H1 (cell line): ENCODE measurements at regions not wholly inside any gene's neighbourhood (a gene's known extent, or its start where the extent isn't known, plus 50 kb on each side); places are given as distances from the start of the nearest gene placed in this dataset.

Experiments
- CTCF ChIA-PET: fragments of 300-600 bp; sonication (Branson Sonifier 250); formaldehyde crosslinking; loops from one replicate; lab custom pipeline; 2021; ENCODE audit not compliant: partially characterized antibody; lab: Charles Lee
- POLR2A ChIA-PET: fragments of 300-600 bp; sonication (Branson Sonifier 250); formaldehyde crosslinking; loops from one replicate; lab custom pipeline; 2021; ENCODE audit warnings: inconsistent platforms; ENCODE audit not compliant: partially characterized antibody; lab: Charles Lee
- DNase-seq, 2 experiments: peaks; one replicate each; pipeline versions ENCODE4 v3.0.0 to v3.0.0-alpha.2; 2010 to 2022; ENCODE audit warnings: low spot score in 2 of 2, low read depth in 1 of 2, mixed read lengths in 1 of 2
- FAIRE-seq: peaks from 2 replicates; lab custom pipeline; 2011; peaks lifted over from hg19 to GRCh38; lab: Jason Lieb, UNC
- H2AFZ ChIP-seq: 2 replicates; pipeline ENCODE4 v1.8.1; 2012; ENCODE audit warnings: low read length, inconsistent platforms
- H2AK5ac ChIP-seq: 2 replicates; pipeline ENCODE4 v1.6.1; 2013; ENCODE audit warnings: low read depth, low read length
- H2BK120ac ChIP-seq: replicated peaks from 2 replicates; pipeline ENCODE3; 2013; ENCODE audit warnings: low read depth, low read length, inconsistent platforms
- H2BK12ac ChIP-seq: 2 replicates; pipeline ENCODE4 v1.6.1; 2013; ENCODE audit warnings: low read depth, low read length
- H2BK15ac ChIP-seq: 2 replicates; pipeline ENCODE4 v1.6.1; 2013; ENCODE audit warnings: low read length
- H2BK20ac ChIP-seq: 2 replicates; pipeline ENCODE4 v1.6.1; 2013; ENCODE audit warnings: low read length
- H2BK5ac ChIP-seq: 2 replicates; pipeline ENCODE4 v1.6.1; 2013; ENCODE audit warnings: low read depth, low read length
- H3K14ac ChIP-seq: 2 replicates; pipeline ENCODE4 v1.6.1; 2013; ENCODE audit warnings: inconsistent platforms; ENCODE audit not compliant: insufficient read length
- H3K18ac ChIP-seq: 2 replicates; pipeline ENCODE4 v1.6.1; 2013; ENCODE audit warnings: low read length; ENCODE audit errors: extremely low read depth
- H3K23ac ChIP-seq: 2 replicates; pipeline ENCODE4 v1.6.1; 2013; ENCODE audit warnings: inconsistent platforms; ENCODE audit not compliant: insufficient read length
- H3K23me2 ChIP-seq: 2 replicates; pipeline ENCODE4 v1.6.1; 2013; ENCODE audit warnings: low read depth, low read length
- H3K27ac ChIP-seq: 2 replicates; pipeline ENCODE4 v1.6.1; 2011; ENCODE audit warnings: low read depth, low read length, inconsistent platforms
- H3K27me3 ChIP-seq, 4 experiments: replicated peaks in 1 of 4; 1 replicate in 1 of 4; 2 replicates in 3 of 4; pipeline versions ENCODE4 v1.6.1 to v1.8.1; 2011 to 2013; ENCODE audit warnings: low read length in 3 of 4, mild to moderate bottlenecking in 3 of 4, inconsistent platforms in 2 of 4, mixed read lengths in 2 of 4, moderate library complexity in 1 of 4; ENCODE audit not compliant: control insufficient read depth in 3 of 4, insufficient read depth in 3 of 4; ENCODE audit errors: extremely low read depth in 1 of 4
- H3K36me3 ChIP-seq, 4 experiments: 2 replicates each; pipeline versions ENCODE4 v1.6.1 to v1.8.1; 2011 to 2013; ENCODE audit warnings: mild to moderate bottlenecking in 4 of 4, low read length in 3 of 4, moderate library complexity in 2 of 4, control low read depth in 1 of 4, inconsistent platforms in 1 of 4; ENCODE audit not compliant: insufficient read depth in 4 of 4, control insufficient read depth in 2 of 4
- H3K4ac ChIP-seq: replicated peaks from 2 replicates; pipeline ENCODE3; 2013; ENCODE audit warnings: low read length, low read depth, mixed read lengths, inconsistent platforms; ENCODE audit not compliant: insufficient read length
- H3K4me1 ChIP-seq, 4 experiments: replicated peaks in 1 of 4; 1 replicate in 1 of 4; 2 replicates in 3 of 4; pipeline versions ENCODE4 v1.6.1 to v1.8.1; 2011 to 2013; ENCODE audit warnings: low read length in 3 of 4, inconsistent platforms in 2 of 4, mixed read lengths in 1 of 4; ENCODE audit not compliant: insufficient read depth in 4 of 4, control insufficient read depth in 3 of 4
- H3K4me2 ChIP-seq, 2 experiments: 2 replicates each; pipeline versions ENCODE4 v1.6.1 to v1.8.1; 2011 to 2013; ENCODE audit warnings: low read depth in 2 of 2, low read length in 2 of 2, control low read depth in 1 of 2, inconsistent platforms in 1 of 2, mild to moderate bottlenecking in 1 of 2; ENCODE audit not compliant: insufficient read depth in 1 of 2
- H3K4me3 ChIP-seq, 4 experiments: fragments of 200-600, 300-600 bp in 1 of 4; sonication (generic), shearing (Covaris generic), sonication (Bioruptor Twin) in 1 of 4; 2 replicates each; pipeline versions ENCODE4 v1.5.1 to v1.8.1; 2011 to 2016; ENCODE audit warnings: low read length in 4 of 4, low read depth in 3 of 4, control low read depth in 2 of 4, inconsistent platforms in 2 of 4, mild to moderate bottlenecking in 2 of 4, mixed read lengths in 1 of 4, moderate library complexity in 1 of 4; ENCODE audit not compliant: insufficient read depth in 2 of 4; ENCODE audit errors: extremely low read depth in 1 of 4
- H3K56ac ChIP-seq: replicated peaks from 2 replicates; pipeline ENCODE3; 2013; ENCODE audit warnings: low read depth, mild to moderate bottlenecking, mixed read lengths, low read length, inconsistent platforms; ENCODE audit not compliant: insufficient read length
- H3K79me1 ChIP-seq: 2 replicates; pipeline ENCODE4 v1.6.1; 2013; ENCODE audit warnings: low read depth, low read length, control low read depth
- H3K79me2 ChIP-seq, 2 experiments: 2 replicates each; pipeline versions ENCODE4 v1.6.1 to v1.8.1; 2012 to 2013; ENCODE audit warnings: low read length in 2 of 2, mild to moderate bottlenecking in 2 of 2, inconsistent platforms in 1 of 2; ENCODE audit not compliant: insufficient read depth in 2 of 2, control insufficient read depth in 1 of 2
- H3K9ac ChIP-seq, 4 experiments: replicated peaks in 1 of 4; 1 replicate in 1 of 4; 2 replicates in 3 of 4; pipeline versions ENCODE4 v1.6.1 to v1.8.1; 2011 to 2013; ENCODE audit warnings: low read depth in 3 of 4, low read length in 3 of 4, control low read depth in 2 of 4, mild to moderate bottlenecking in 2 of 4, moderate library complexity in 2 of 4, inconsistent platforms in 1 of 4; ENCODE audit errors: extremely low read depth in 1 of 4
- H3K9me3 ChIP-seq, 2 experiments: 2 replicates each; pipeline versions ENCODE4 v1.6.1 to v1.8.1; 2012 to 2013; ENCODE audit warnings: mild to moderate bottlenecking in 2 of 2, moderate library complexity in 2 of 2, control low read depth in 1 of 2, inconsistent platforms in 1 of 2, low read depth in 1 of 2, low read length in 1 of 2, mixed read lengths in 1 of 2; ENCODE audit not compliant: insufficient read depth in 2 of 2
- H4K20me1 ChIP-seq, 2 experiments: replicated peaks in 1 of 2; 2 replicates each; pipeline versions ENCODE3 to v1.8.1; 2011 to 2013; ENCODE audit warnings: inconsistent platforms in 2 of 2, low read length in 2 of 2, mild to moderate bottlenecking in 1 of 2; ENCODE audit not compliant: insufficient read depth in 2 of 2, control insufficient read depth in 1 of 2
- H4K5ac ChIP-seq: 2 replicates; pipeline ENCODE4 v1.6.1; 2013; ENCODE audit warnings: low read length, low read depth, mixed read lengths, inconsistent platforms; ENCODE audit not compliant: insufficient read length
- H4K8ac ChIP-seq: 2 replicates; pipeline ENCODE4 v1.8.0; 2013; ENCODE audit warnings: mild to moderate bottlenecking, moderate library complexity, low read length, inconsistent platforms; ENCODE audit not compliant: insufficient read depth; ENCODE audit errors: extremely low read depth
- H4K91ac ChIP-seq: replicated peaks from 2 replicates; pipeline ENCODE3; 2013; ENCODE audit warnings: low read length, mixed read lengths, inconsistent platforms; ENCODE audit not compliant: insufficient read length
- CEBPB ChIP-seq: IDR thresholded peaks from 2 replicates; pipeline ENCODE4 v1.6.1; 2012; ENCODE audit warnings: low read depth, low read length
- CREB1 ChIP-seq: IDR thresholded peaks from 2 replicates; pipeline ENCODE4 v1.6.1; 2012; ENCODE audit warnings: inconsistent platforms
- CTBP2 ChIP-seq: IDR thresholded peaks from 2 replicates; pipeline ENCODE4 v1.7.0; 2011; ENCODE audit warnings: borderline replicate concordance, mild to moderate bottlenecking, moderate library complexity, mixed read lengths, low read length; ENCODE audit not compliant: insufficient read depth, insufficient read length
- EZH2 ChIP-seq: fragments of 200-600 bp; sonication (generic); IDR thresholded peaks from 2 replicates; pipeline ENCODE4 v1.7.1; 2012; ENCODE audit warnings: low read depth, mild to moderate bottlenecking, moderate library complexity, low read length, inconsistent platforms; ENCODE audit not compliant: severe bottlenecking
- JUN ChIP-seq: IDR thresholded peaks from 2 replicates; pipeline ENCODE4 v1.6.1; 2011; ENCODE audit warnings: low read depth, mild to moderate bottlenecking, improper control_type of control experiment, low read length
- NANOG ChIP-seq: IDR thresholded peaks from 2 replicates; pipeline ENCODE4 v1.6.1; 2011; ENCODE audit warnings: low read length, low read depth, mild to moderate bottlenecking, inconsistent platforms; ENCODE audit not compliant: insufficient read depth, poor library complexity, severe bottlenecking
- PHF8 ChIP-seq: fragments of 200-600 bp; sonication (generic); conservative IDR thresholded peaks from 2 replicates; pipeline ENCODE4 v1.7.1; 2012; ENCODE audit warnings: low read depth, mild to moderate bottlenecking, inconsistent platforms, low read length, moderate library complexity
- POU5F1 ChIP-seq: IDR thresholded peaks from 2 replicates; pipeline ENCODE4 v1.6.1; 2011; ENCODE audit warnings: low read depth, mild to moderate bottlenecking, low read length, moderate library complexity
- RBBP5 ChIP-seq: IDR thresholded peaks from 2 replicates; pipeline ENCODE4 v1.7.1; 2012; ENCODE audit warnings: low read depth, mild to moderate bottlenecking, inconsistent platforms, low read length, moderate library complexity, borderline replicate concordance
- SAP30 ChIP-seq: fragments of 300-600 bp; sonication (generic); IDR thresholded peaks from 2 replicates; pipeline ENCODE4 v1.7.1; 2012; ENCODE audit warnings: low read length, moderate library complexity, mild to moderate bottlenecking, inconsistent platforms; ENCODE audit not compliant: insufficient read depth, insufficient replicate concordance
- YY1 ChIP-seq: IDR thresholded peaks from 2 replicates; pipeline ENCODE4 v1.6.1; 2011; ENCODE audit warnings: low read depth, mild to moderate bottlenecking, low read length
- WGBS, 2 experiments: shearing (Covaris generic) in 1 of 2; methylation state at CpG; one replicate each; pipeline versions ENCODE4 v1.1.6 to v1.1.7; 2013 to 2015; ENCODE audit warnings: low lambda C conversion rate in 2 of 2, mixed read lengths in 2 of 2, inconsistent platforms in 1 of 2, low coverage in 1 of 2, missing lambda C conversion rate in 1 of 2; ENCODE audit not compliant: insufficient replicate concordance in 2 of 2, insufficient coverage in 1 of 2, insufficient read length in 1 of 2; ENCODE audit errors: extremely low coverage in 1 of 2, missing lambda C conversion rate in 1 of 2; 5-methylcytosine and 5-hydroxymethylcytosine counted together
- TF ChIP-seq, protein P1 (sequence below): IDR thresholded peaks from 2 replicates; pipeline ENCODE4 v1.6.1; 2012; ENCODE audit warnings: inconsistent platforms
- TF ChIP-seq, protein P2 (sequence below): IDR thresholded peaks from 2 replicates; pipeline ENCODE4 v1.6.1; 2011; ENCODE audit warnings: low read length, improper control_type of control experiment

DNA sequence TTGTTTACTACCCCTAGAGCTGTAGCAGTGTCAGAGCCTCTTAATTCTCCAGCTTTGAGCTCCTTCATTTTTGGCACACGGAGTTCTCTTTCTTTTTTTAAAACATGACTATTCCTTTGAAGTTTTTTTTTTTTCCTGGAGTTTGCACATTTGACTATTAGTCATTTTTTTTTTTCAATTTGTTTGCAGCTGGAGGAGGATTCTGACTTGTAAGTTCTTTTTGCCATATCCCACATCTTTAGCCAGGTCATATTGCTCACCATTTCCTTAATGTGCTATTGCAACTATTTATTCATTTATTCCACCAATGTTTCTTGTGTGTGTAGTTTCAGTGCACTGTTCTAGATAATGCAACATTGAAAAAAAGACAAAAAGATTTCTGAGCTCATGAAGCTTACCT is 166.3 kb upstream of the ARHGAP20 start:
- no peak overlapping the region for H2AK5ac ChIP-seq
- no peak overlapping the region for H3K9ac ChIP-seq
- H2BK12ac ChIP-seq, result no peak overlapping the region
- H3K9me3 ChIP-seq, result no peaks in the 10 kb centered on the region
- no peaks in the 10 kb centered on the region for H3K27me3 ChIP-seq
- FAIRE-seq (no peak), DNase-seq (no peak)
- 81% methylated on average over 1 of the region's 1 CpG; no CpG with 5 or more reads in 1 of the 2 experiments for WGBS, 2 experiments
- H3K14ac ChIP-seq, result no peak overlapping the region
- H3K4me3 ChIP-seq, result no peak overlapping the region
- no peaks in the 10 kb centered on the region for H4K20me1 ChIP-seq
- H2BK5ac ChIP-seq, result no peak overlapping the region
- H3K4me2 ChIP-seq, result no peak overlapping the region
- no peak overlapping the region for H2AFZ ChIP-seq
- no peak overlapping the region for H3K56ac ChIP-seq
- H3K4ac ChIP-seq, result no peak overlapping the region
- ChIA-PET CTCF (interaction anchor here (1.1 kb wide), 1 partner anchor 84 kb away, joined by 3 read pairs; no protein-coding TSS in a partner anchor), POLR2A (interaction anchor here (0.7 kb wide), 1 partner anchor 30 kb away, joined by 4 read pairs; no protein-coding TSS in a partner anchor)
- H3K4me1 ChIP-seq, result peaks cover 0 to 1% (median 0%) of the 10 kb centered on the region in 4 experiments; a peak in 1 of 7 replicates
- no peak overlapping the region for H4K91ac ChIP-seq
- H3K27ac ChIP-seq, result no peak overlapping the region
- no peaks in the 10 kb centered on the region for H3K79me2 ChIP-seq
- H4K8ac ChIP-seq, result no peak overlapping the region
- no peak overlapping the region for H3K23ac ChIP-seq
- no peak for TF ChIP-seq CTBP2
- TF ChIP-seq NANOG, result no peak
- TF ChIP-seq, protein P1, sequence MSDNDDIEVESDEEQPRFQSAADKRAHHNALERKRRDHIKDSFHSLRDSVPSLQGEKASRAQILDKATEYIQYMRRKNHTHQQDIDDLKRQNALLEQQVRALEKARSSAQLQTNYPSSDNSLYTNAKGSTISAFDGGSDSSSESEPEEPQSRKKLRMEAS, result no peak
- no peak for TF ChIP-seq PHF8
- no peak for TF ChIP-seq JUN
- TF ChIP-seq POU5F1, result no peak
- no peak for TF ChIP-seq SAP30
- no peak for TF ChIP-seq CEBPB
- TF ChIP-seq YY1, result no peak
- TF ChIP-seq EZH2, result no peak
- TF ChIP-seq CREB1, result no peak
- no peak for TF ChIP-seq RBBP5
- TF ChIP-seq, protein P2, sequence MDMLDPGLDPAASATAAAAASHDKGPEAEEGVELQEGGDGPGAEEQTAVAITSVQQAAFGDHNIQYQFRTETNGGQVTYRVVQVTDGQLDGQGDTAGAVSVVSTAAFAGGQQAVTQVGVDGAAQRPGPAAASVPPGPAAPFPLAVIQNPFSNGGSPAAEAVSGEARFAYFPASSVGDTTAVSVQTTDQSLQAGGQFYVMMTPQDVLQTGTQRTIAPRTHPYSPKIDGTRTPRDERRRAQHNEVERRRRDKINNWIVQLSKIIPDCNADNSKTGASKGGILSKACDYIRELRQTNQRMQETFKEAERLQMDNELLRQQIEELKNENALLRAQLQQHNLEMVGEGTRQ, result no peak
- H3K36me3 ChIP-seq, result no peaks in the 10 kb centered on the region
- no peak overlapping the region for H2BK120ac ChIP-seq
- no peaks in the 10 kb centered on the region for H3K79me1 ChIP-seq
- no peak overlapping the region for H4K5ac ChIP-seq
- H2BK20ac ChIP-seq, result no peak overlapping the region
- no peaks in the 10 kb centered on the region; the same call in 1 of the 2 replicates for H3K23me2 ChIP-seq
- no peak overlapping the region for H2BK15ac ChIP-seq
- no peak overlapping the region for H3K18ac ChIP-seq
